Ovary (tissue), 3 donors: ENCODE measurements at regions not wholly inside any gene's neighbourhood (a gene's known extent, or its start where the extent isn't known, plus 50 kb on each side); places are given as distances from the start of the nearest gene placed in this dataset.

Experiments
- CTCF ChIP-seq, 3 donors: fragments of 450-650 bp in 2 of 3; fragments of 200-600 bp in 1 of 3; IDR thresholded peaks; one replicate each; pipeline versions ENCODE4 v1.5.1 to v1.8.0; 2016 to 2022; ENCODE audit warnings: antibody characterized with exemption in 3 of 3, mild to moderate bottlenecking in 1 of 3
- EP300 ChIP-seq: sonication (generic); formaldehyde crosslinking; IDR thresholded peaks from one replicate; pipeline ENCODE4 v1.6.1; 2017; ENCODE audit warnings: antibody characterized with exemption
- POLR2A ChIP-seq: fragments of 450-650 bp; IDR thresholded peaks from one replicate; pipeline ENCODE4 v1.6.1; 2017; ENCODE audit warnings: antibody characterized with exemption, mild to moderate bottlenecking, moderate library complexity
- donor health status: DM: no; HTN: no; CAD: no.

- TF ChIP-seq EP300, result no peak
- TF ChIP-seq CTCF (IDR thresholded peaks at IDR 0.05), result no peak
- no peak for TF ChIP-seq POLR2A
Measured at GRCh38 chr1:222886878-222887351, 72.1 kb downstream of the DISP1 start.
